ENCODE measurements at regions not wholly inside any gene's neighbourhood (a gene's known extent, or its start where the extent isn't known, plus 50 kb on each side); places are given as distances from the start of the nearest gene placed in this dataset.

GRCh38 chr14:71762575-71762974, 169.7 kb upstream of the RGS6 start:
- TF ChIP-seq CTCF (IDR thresholded peaks at IDR 0.05; ENCODE audit: low read length): no peak
- no peak for TF ChIP-seq EZH2 (IDR thresholded peaks at IDR 0.05; ENCODE audit: borderline replicate concordance, low read length)

Measured in OCI-LY1 (cell line).